Heart right ventricle (tissue), 16 donors: ENCODE measurements at regions not wholly inside any gene's neighbourhood (a gene's known extent, or its start where the extent isn't known, plus 50 kb on each side); places are given as distances from the start of the nearest gene placed in this dataset.

Source experiments
- ATAC-seq, 8 donors: fragments of 200-7000 bp; cut with Tn5 transposase; one replicate each; pipeline ENCODE4 v1.9.1; 2020; ENCODE audit warnings: mild to moderate bottlenecking in 8 of 8, moderate library complexity in 8 of 8, moderate number of reproducible peaks in 1 of 8
- DNase-seq, 2 donors: peaks; one replicate each; pipeline ENCODE4 v3.0.0-alpha.2; 2020
- H3K27ac ChIP-seq, 10 donors: fragments of 200-600 bp; sonication (generic) in 2 of 10; one replicate each; pipeline versions ENCODE4 v1.5.0 to v1.8.0; 2020 to 2022; ENCODE audit warnings: mild to moderate bottlenecking in 3 of 10
- H3K27me3 ChIP-seq, 7 donors: fragments of 200-600 bp; one replicate each; pipeline ENCODE4 v1.8.0; 2021 to 2022; ENCODE audit warnings: mild to moderate bottlenecking in 2 of 7
- H3K36me3 ChIP-seq, 9 donors: fragments of 200-600 bp; sonication (generic) in 1 of 9; one replicate each; pipeline versions ENCODE4 v1.5.0 to v1.8.0; 2020 to 2022; ENCODE audit warnings: mild to moderate bottlenecking in 2 of 9
- H3K4me1 ChIP-seq, 9 donors: fragments of 200-600 bp; sonication (generic) in 1 of 9; one replicate each; pipeline versions ENCODE4 v1.5.0 to v1.8.0; 2020 to 2022; ENCODE audit warnings: mild to moderate bottlenecking in 4 of 9
- H3K4me3 ChIP-seq, 10 donors: fragments of 200-600 bp; sonication (generic) in 2 of 10; one replicate each; pipeline versions ENCODE4 v1.5.0 to v1.8.0; 2020 to 2022; ENCODE audit warnings: mild to moderate bottlenecking in 7 of 10, moderate library complexity in 2 of 10
- H3K9me3 ChIP-seq, 11 donors: fragments of 200-600 bp in 10 of 11; sonication (generic) in 2 of 11; one replicate each; pipeline versions ENCODE4 v1.5.0 to v1.8.0; 2013 to 2022; ENCODE audit warnings: mild to moderate bottlenecking in 2 of 11, control low read depth in 1 of 11, moderate library complexity in 1 of 11
- whole genome bisulfite sequencing, 2 donors: extraction: QIAGEN DNeasy Blood & Tissue Kit; methylation state at CpG; one replicate each; pipeline ENCODE4 v1.1.7; 2013; ENCODE audit warnings: inconsistent platforms in 1 of 2; 5-methylcytosine and 5-hydroxymethylcytosine counted together
- intact Hi-C, 10 donors: fragments of 100-400 bp; cut with DNase I; formaldehyde crosslinking; loops; one replicate each; pipeline versions ENCODE4 v1.11.1 to v1.14.2; 2022
- TF ChIP-seq, protein P1 (sequence below), 9 donors: fragments of 200-600 bp; sonication (generic) in 2 of 9; IDR thresholded peaks; one replicate each; pipeline versions ENCODE4 v1.5.0 to v1.8.0; 2021 to 2022; ENCODE audit warnings: antibody characterized with exemption in 9 of 9, mild to moderate bottlenecking in 5 of 9, moderate library complexity in 1 of 9
- donor health status: Arrhythmogenic right ventricular cardiomyopathy.
- donor health status: ischemic (EF 13 %, LVEDD 7.1; RV severe dilation, severe dysfunction).
- donor health status: healthy with polysubstance abuse.
- donor health status: DM: no; HTN: yes; CAD: no.
- donor health status: DM: no; HTN: no; CAD: no.
- donor health status: ischemic (EF 25% LVEDD 6.9; RV normal size, moderate dysfunction).
- donor health status: ischemic (EF 25% LVEDD 5.7; RV mildly dilated, moderate dysfunction).
- donor health status: healthy.
- donor health status: DM: yes; HTN: yes; CAD: no.
- donor health status: Ischemic cardiomyopathy.
- donor health status: ischemic (EF 35%, LVEDD 5.7; RV mildly dilated, moderate dysfunction).
- donor health status: nonischemic (EF 11% LVEDD 7.7; RV severe dilation, severe dysfunction).
- donor health status: DM: yes; HTN: yes; CAD: no.
- donor health status: PGD.
- donor health status: ischemic (EF 29% LVEDD 5.4; RV normal size, mild dysfunction).
- donor health status: nonischemic (EF 23%, LVEDD 6.1; RV moderate dilation, normal function).

DNA sequence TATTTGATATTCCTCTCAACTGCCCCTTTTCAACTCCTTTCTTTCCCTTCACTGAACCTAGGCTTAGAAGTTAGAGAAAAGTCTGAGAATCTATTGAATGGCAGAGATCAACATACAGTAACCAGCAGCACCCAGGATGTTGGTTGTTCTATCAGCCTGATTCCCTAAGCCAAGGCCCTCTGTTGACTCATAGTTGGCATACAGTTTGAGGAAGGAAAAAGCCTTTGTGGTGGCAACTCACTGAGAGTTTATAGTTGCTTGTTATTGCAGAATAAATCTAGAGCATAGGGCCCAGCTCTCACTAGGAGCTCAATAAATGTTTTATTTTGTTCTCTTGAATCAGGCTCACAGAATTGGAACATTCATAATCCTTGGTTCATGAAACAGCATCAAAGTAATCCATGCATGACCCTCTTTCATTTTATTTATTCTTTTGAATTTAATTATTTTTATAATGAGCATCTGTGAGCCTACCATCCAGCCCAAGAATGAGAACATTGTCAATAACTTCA, 119.1 kb upstream of the ADGRF1 start:
- no peak for DNase-seq
- peak overlapping the region in 1 of 10 donors; percentile 12 for H3K27ac ChIP-seq
- TF ChIP-seq, protein P1, sequence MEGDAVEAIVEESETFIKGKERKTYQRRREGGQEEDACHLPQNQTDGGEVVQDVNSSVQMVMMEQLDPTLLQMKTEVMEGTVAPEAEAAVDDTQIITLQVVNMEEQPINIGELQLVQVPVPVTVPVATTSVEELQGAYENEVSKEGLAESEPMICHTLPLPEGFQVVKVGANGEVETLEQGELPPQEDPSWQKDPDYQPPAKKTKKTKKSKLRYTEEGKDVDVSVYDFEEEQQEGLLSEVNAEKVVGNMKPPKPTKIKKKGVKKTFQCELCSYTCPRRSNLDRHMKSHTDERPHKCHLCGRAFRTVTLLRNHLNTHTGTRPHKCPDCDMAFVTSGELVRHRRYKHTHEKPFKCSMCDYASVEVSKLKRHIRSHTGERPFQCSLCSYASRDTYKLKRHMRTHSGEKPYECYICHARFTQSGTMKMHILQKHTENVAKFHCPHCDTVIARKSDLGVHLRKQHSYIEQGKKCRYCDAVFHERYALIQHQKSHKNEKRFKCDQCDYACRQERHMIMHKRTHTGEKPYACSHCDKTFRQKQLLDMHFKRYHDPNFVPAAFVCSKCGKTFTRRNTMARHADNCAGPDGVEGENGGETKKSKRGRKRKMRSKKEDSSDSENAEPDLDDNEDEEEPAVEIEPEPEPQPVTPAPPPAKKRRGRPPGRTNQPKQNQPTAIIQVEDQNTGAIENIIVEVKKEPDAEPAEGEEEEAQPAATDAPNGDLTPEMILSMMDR (IDR thresholded peaks at IDR 0.05) = no peak
- peaks cover 0 to 39% (median 0%) of the 10 kb centered on the region in 9 donors for H3K4me1 ChIP-seq
- no peaks in the 10 kb centered on the region for H3K27me3 ChIP-seq
- intact Hi-C loops = no loop called here
- H3K4me3 ChIP-seq = no peak overlapping the region
- peak in 6 of 8 donors; percentile 23 to 73 (median 39) for ATAC-seq
- no peaks in the 10 kb centered on the region for H3K36me3 ChIP-seq
- H3K9me3 ChIP-seq = no peaks in the 10 kb centered on the region

DNA sequence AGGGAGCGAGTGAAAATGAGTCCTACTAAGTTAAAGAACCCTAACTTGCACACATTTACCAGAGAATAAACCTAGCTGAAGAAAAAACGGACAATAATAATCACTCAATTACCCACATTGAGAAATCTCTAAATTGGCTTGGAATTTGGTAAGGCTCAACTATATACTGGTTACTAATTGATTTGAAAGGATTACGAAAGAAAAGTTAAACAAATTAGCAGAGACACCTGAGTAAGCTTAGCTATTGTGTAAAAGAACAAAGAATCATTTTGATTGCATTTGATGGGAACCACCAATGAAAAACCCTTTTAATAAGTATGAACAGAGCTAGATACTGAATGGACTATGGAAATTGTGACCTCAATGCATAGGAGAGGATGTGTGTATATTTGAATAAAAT, 118.6 kb upstream of the ADGRF1 start:
- no peak for DNase-seq
- Histone ChIP-seq H3K9me3 (no peaks in the 10 kb centered on the region), H3K27ac (peak overlapping the region in 1 of 10 donors; percentile 12), H3K4me3 (no peak overlapping the region), H3K4me1 (peaks cover 0 to 33% (median 0%) of the 10 kb centered on the region in 9 donors), H3K27me3 (no peaks in the 10 kb centered on the region), H3K36me3 (no peaks in the 10 kb centered on the region)
- TF ChIP-seq, protein P1 (IDR thresholded peaks at IDR 0.05) = no peak
- 94 to 98% methylated on average over 3 of the region's 3 CpGs for WGBS, 2 donors
- intact Hi-C loops = no loop called here
- no peak for ATAC-seq

DNA sequence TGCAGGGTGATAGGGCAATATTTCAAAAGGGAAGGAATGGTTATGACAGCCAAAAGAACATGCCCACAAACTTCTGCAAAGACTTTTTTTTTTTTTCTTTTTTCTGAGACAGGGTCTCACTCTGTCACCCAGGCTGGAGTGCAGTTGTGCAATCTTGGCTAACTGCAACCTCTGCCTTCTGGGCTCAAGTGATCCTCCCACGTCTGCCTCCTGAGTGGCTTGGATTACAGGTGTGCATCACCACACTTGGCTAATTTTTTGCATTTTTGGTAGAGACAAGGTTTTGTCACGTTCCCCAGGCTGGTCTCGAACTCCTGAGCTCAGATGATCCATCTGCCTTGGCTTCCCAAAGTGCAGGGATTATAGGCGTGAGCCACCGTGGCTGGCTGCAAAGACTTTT, 117.6 kb upstream of the ADGRF1 start:
- 85 to 95% methylated on average over 5 of the region's 5 CpGs for WGBS, 2 donors
- Histone ChIP-seq H3K9me3 (no peaks in the 10 kb centered on the region), H3K36me3 (no peaks in the 10 kb centered on the region), H3K27ac (no peak overlapping the region), H3K27me3 (no peaks in the 10 kb centered on the region), H3K4me1 (peaks cover 0 to 29% (median 0%) of the 10 kb centered on the region in 9 donors), H3K4me3 (no peak overlapping the region)
- intact Hi-C loops = no loop called here
- ATAC-seq (no peak), DNase-seq (no peak)
- TF ChIP-seq, protein P1 (IDR thresholded peaks at IDR 0.05) = no peak

DNA sequence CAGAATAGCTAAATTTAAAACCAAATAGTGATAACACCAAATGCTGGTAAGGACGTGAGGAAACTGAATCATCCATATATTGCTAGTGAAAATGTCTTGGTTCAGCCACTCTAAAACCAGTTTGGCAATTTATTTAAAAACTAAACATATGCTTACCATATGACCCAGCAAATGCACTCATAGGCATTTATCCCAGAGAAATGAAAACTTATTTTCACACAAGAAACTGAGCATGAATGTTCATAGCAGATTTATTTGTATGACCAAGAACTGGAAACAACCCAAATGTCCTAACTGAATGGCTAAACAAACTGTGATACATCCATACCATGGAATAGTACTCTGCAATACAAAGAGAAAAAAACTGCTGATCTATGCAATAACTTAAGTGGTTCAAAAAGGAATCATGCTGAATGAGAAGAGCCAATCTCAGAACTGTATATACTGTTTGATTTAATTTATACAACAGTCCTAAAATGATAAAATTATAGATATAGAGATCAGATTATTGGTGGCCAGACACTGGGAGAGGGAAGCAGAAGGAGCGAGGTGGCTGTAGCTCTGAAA, 115.6 kb upstream of the ADGRF1 start:
- Histone ChIP-seq H3K27me3 (peaks cover 0 to 4% (median 0%) of the 10 kb centered on the region in 7 donors), H3K4me3 (no peak overlapping the region), H3K36me3 (no peaks in the 10 kb centered on the region), H3K4me1 (peaks cover 0 to 27% (median 0%) of the 10 kb centered on the region in 9 donors), H3K27ac (no peak overlapping the region), H3K9me3 (no peaks in the 10 kb centered on the region)
- intact Hi-C loops = no loop called here
- 49 to 50% methylated on average over 2 of the region's 2 CpGs for WGBS, 2 donors
- TF ChIP-seq, protein P1 (IDR thresholded peaks at IDR 0.05) = no peak
- DNase-seq (no peak), ATAC-seq (no peak)
